Stimulated activated CD4-positive, alpha-beta T cell treated with anti-CD3 and anti-CD28 coated beads, TNF-alpha, amount 100 ng/mL, for 48 hours (primary cell): ENCODE measurements at regions not wholly inside any gene's neighbourhood (a gene's known extent, or its start where the extent isn't known, plus 50 kb on each side); places are given as distances from the start of the nearest gene placed in this dataset.

Source experiments
- DNase-seq, 3 donors: peaks; one replicate each; pipeline ENCODE4 v3.0.0-alpha.2; 2020; ENCODE audit warnings: low read depth in 3 of 3

- no peak for DNase-seq
Observed at GRCh38 chr15:46848704-46849103, 868.6 kb upstream of the SEMA6D start.

GRCh38 chr15:46853600-46853999 lies 863.7 kb upstream of the SEMA6D start:
- no peak for DNase-seq

- no peak for DNase-seq
Observed at GRCh38 chr15:46854564-46854963, 862.7 kb upstream of the SEMA6D start.

- no peak for DNase-seq
Observed at GRCh38 chr15:46855388-46855787, 861.9 kb upstream of the SEMA6D start.

GRCh38 chr15:46856839-46857502 lies 860.3 kb upstream of the SEMA6D start:
- DNase-seq: no peak

GRCh38 chr15:46858150-46858549 lies 859.2 kb upstream of the SEMA6D start:
- DNase-seq: no peak

- no peak for DNase-seq
Observed at GRCh38 chr15:46861796-46862195, 855.5 kb upstream of the SEMA6D start.

GRCh38 chr15:46865155-46865554 lies 852.1 kb upstream of the SEMA6D start:
- DNase-seq: no peak

- no peak for DNase-seq
Observed at GRCh38 chr15:46872286-46872980, 844.9 kb upstream of the SEMA6D start.

- no peak for DNase-seq
Observed at GRCh38 chr15:46872981-46873330, 844.3 kb upstream of the SEMA6D start.

- DNase-seq: no peak
Observed at GRCh38 chr15:46879032-46879770, 838.1 kb upstream of the SEMA6D start.

- DNase-seq: no peak
Observed at GRCh38 chr15:46880791-46881190, 836.5 kb upstream of the SEMA6D start.

- no peak for DNase-seq
Observed at GRCh38 chr15:46892621-46893160, 824.6 kb upstream of the SEMA6D start.

- no peak for DNase-seq
Observed at GRCh38 chr15:46894644-46895043, 822.7 kb upstream of the SEMA6D start.

GRCh38 chr15:46897266-46897665 lies 820.0 kb upstream of the SEMA6D start:
- no peak for DNase-seq

GRCh38 chr15:46901001-46901400 lies 816.3 kb upstream of the SEMA6D start:
- no peak for DNase-seq

GRCh38 chr15:46917721-46918252 lies 799.5 kb upstream of the SEMA6D start:
- DNase-seq: no peak

- no peak for DNase-seq
Observed at GRCh38 chr15:46918462-46919140, 798.7 kb upstream of the SEMA6D start.

GRCh38 chr15:46921891-46922290 lies 795.4 kb upstream of the SEMA6D start:
- DNase-seq: no peak

GRCh38 chr15:46930426-46930825 lies 786.9 kb upstream of the SEMA6D start:
- no peak for DNase-seq

- DNase-seq: no peak
Observed at GRCh38 chr15:46933332-46933731, 784.0 kb upstream of the SEMA6D start.

GRCh38 chr15:46934851-46935250 lies 782.5 kb upstream of the SEMA6D start:
- DNase-seq: no peak
